NCI-H1417 (cell line): ENCODE measurements at regions not wholly inside any gene's neighbourhood (a gene's known extent, or its start where the extent isn't known, plus 50 kb on each side); places are given as distances from the start of the nearest gene placed in this dataset.
"Not testable (repeated sequence)": the region's sequence is repeated elsewhere in the genome, so short reads cannot be mapped to it uniquely, and the experiment has no call there.

Experiments used
- DNase-seq, 3 experiments: peaks; one replicate each; lab custom pipeline; 2025; lab: John Stamatoyannopoulos, UW

GRCh38 chr5:60077292-60077691 is 183.8 kb upstream of the PDE4D start:
- no peak for DNase-seq

GRCh38 chr5:60076746-60077145 is 183.2 kb upstream of the PDE4D start:
- peak in 1 of 3 experiments; percentile 4 for DNase-seq

GRCh38 chr5:60066502-60066901 is 173.0 kb upstream of the PDE4D start:
- no peak for DNase-seq

GRCh38 chr5:60060389-60060788 is 166.9 kb upstream of the PDE4D start:
- no peak for DNase-seq

GRCh38 chr5:60056191-60056590 is 162.7 kb upstream of the PDE4D start:
- no peak for DNase-seq

- DNase-seq = no peak
Measured at GRCh38 chr5:60055168-60055567, 161.6 kb upstream of the PDE4D start.

GRCh38 chr5:60041996-60042664 is 148.6 kb upstream of the PDE4D start:
- DNase-seq = peak in 2 of 3 experiments; percentile 16 to 41

DNA sequence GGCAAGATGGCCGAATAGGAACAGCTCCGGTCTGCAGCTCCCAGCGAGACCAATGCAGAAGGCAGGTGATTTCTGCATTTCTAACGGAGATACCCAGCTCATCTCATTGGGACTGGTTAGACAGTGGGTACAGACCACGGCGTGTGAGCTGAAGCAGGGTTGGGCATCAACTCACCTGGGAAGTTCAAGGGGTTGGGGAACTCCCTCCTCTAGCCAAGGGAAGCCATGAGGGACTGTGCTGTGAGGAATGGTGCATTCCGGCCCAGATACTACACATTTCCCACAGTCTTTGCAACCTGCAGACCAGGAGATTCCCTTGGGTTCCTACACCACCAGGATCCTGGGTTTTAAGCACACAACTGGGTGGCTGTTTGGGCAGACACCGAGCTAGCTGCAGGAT is 148.0 kb upstream of the PDE4D start:
- DNase-seq = not testable (repeated sequence)

DNA sequence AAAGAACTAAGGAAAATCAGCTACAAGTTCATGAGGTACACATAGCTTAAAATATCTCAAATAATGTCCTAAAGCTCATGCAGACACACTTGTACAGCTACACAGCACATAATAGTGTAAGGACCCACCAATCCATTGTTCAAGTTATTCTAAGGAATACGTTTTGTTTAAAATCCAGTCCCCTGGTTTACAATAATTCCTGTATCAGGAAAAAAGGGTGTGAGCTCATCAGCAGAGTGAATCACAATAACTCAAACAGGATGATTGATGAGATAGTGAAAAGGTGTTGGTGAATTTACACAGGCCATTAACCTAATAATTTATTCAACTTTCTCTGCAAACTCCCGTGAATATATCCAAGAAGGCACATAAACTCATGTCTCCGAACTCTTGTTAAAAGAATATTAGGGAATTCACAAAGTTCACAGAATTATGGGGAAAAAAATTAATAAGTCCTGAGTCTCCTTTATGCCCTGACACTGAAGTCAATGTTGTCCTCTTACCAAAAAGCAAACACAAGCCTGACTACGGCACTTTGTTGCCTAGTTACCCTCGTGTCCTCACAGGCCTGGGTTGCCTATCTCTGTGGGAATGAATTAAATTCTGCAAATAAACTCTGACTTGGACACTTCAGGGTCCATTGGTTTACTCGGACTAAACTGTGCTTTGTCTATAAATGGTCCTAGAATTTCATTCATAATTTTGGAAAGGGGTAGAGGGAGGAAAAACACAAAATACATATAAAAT is 142.8 kb upstream of the PDE4D start:
- peak; percentile 46 to 92 (median 73) for DNase-seq

DNA sequence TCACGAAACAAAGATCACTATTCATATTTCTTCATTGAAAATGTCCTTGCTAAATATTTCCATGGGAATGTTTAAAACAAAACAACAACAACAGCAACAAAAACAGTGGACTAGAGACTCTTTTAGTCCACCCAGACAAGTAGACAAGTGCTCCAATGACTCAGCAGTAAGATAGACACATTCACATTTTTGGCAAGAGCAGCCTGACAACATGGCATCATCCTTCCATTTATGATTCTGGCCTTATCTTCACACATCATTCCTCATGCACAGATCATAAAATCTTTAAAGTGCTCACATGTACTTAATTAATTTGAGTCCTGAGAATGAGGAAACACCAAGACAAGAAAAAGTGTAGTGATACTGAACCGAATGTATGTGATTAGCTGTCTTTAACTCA is 132.6 kb upstream of the PDE4D start:
- no peak for DNase-seq

DNA sequence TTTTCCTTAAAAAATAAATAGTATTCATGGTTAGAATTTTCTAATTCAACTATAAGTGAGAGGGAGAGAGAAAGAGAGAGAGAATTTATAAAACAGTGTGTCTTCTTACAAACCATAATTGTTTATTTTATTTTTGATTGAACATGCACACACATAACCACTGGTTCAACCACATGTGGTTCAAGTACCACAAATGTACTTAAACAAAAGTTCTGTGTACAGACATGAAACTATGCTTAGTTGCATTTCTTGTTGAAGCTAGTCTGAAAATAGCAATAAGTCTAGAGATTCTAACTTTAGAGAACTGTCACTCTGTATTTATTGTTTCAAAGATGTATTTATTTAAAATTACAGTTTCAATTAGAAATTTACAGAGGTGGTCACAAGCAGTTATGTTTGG is 130.6 kb upstream of the PDE4D start:
- no peak for DNase-seq

- no peak for DNase-seq
Measured at GRCh38 chr5:60023255-60023654, 129.7 kb upstream of the PDE4D start.

DNA sequence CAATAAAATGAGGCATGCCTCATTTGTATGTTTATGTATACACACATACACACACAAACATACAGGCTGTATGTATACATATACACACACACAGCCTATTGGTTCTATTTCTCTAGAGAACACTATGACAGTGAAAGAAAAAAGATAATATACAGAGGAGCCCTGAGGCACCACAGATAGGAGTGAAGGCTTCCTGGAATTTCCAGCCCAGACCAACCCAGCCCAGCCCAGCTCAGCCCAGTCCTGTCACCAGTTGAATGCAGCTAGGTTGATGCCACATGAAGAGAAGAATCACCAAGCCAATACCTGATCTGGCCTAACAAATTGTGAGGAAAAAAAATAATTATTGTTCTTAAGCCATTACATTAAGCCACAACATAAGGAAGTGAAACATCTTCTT is 126.9 kb upstream of the PDE4D start:
- DNase-seq = no peak

GRCh38 chr5:60018960-60019359 is 125.4 kb upstream of the PDE4D start:
- DNase-seq = not testable (repeated sequence)

DNA sequence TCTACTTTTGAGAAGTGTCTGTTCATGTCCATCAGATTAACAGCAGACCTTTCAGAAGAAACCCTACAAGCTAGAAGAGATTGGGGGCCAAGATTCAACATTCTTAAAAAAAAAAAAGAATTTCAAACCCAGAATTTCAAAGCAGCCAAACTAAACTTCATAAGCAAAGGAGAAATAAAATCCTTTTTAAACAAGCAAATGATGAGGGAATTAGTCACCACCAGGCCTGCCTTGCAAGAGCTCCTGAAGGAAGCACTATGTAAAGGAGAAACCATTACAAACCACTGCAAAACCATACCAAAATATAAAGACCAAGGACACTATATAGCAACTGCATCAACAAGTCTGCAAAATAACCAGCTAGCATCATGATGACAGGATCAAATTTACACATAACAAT is 124.6 kb upstream of the PDE4D start:
- DNase-seq = no peak

DNA sequence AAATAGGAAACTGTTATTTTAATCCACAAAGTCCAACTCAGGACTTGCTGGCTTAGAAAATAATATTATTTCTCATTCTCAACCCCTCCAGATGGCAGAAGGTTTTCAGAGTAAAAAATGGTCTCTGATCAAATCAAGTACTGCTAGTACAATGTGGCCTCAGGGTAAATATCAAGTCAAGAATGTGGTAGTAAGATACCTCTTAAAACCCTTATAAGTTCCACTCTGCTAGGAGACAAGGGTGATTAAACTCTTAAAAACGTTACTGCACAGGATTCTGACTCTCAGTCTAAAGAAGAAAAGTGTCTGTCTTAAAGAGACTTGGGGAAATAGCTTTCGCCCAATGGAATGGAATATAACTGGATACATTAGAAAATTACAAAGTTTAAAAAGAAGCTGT is 120.8 kb upstream of the PDE4D start:
- no peak for DNase-seq

DNA sequence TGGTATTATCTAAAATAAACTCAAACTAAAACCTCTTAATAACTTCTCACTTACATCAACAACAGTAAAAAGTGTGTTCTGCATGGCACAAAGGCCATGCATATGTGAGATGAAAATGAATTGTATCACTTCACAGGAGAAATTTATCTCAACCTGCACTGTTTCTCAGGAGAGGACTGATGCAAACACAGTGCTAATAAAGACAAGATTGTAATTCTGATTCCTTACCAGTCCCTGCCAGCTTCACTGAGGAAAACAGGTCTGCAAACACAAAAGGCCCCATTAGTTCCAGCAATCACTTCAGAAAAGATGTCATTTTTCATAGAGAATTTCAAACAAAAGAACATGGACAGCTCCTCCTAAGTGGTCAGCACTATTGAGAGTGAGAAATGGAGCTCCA is 117.3 kb upstream of the PDE4D start:
- peak in 2 of 3 experiments; percentile 1 to 26 for DNase-seq

DNA sequence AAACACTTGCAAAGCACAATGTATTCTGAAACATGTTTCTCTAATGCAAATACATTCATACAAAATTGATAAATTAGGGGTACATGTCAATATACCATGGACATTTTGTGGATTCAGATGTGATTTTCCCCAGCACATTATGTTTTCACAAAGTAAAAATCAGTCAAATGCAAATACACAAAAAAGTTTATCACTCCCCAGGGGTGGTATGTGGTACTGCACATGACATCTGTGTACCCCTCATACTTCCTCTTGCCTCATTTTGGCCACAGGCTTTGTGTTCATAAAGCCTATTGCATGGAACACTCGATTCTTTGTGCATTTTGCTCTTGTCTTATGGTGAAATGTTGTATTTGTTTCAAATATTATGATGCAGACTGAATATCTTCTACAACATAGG is 116.8 kb upstream of the PDE4D start:
- DNase-seq = no peak

GRCh38 chr5:60007729-60008128 is 114.2 kb upstream of the PDE4D start:
- DNase-seq = no peak

DNA sequence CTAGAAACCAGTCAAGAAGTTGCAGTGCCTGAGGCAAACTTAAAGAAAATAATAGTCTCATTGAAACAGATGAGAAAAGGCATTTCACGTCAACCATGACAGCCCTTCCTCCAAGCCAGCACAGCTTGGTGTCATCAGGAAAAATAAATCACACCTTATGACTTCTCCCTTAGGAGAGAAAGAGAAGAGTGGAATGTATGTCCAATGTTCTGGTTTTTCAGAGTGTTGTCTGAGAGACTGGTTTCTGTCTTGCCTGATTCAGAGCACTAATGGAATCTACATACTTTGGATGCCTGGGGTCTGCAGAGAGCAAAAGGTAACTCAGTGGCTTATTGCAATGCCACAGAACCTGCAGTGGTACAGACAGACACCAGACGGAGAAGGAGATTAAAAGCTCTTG is 105.5 kb upstream of the PDE4D start:
- no peak for DNase-seq

DNA sequence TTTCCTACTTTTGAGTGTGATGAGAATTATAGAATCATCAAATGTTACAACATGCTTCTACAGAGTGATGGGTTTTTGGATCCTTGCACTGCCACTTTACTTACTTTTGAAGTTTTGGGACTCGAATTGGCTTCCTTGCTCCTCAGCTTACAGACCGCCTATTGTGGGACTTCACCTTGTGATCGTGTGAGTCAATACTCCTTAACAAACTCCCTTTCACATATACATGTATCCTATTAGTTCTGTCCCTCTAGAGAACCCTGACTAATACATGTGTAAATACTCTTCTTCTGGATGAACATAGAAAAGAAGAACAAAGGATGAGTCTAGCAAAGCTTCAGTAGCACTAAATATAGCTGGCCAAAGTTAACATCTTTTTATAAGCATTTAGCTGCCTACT is 98.7 kb upstream of the PDE4D start:
- no peak for DNase-seq

- no peak for DNase-seq
Measured at GRCh38 chr5:59988396-59988795, 94.9 kb upstream of the PDE4D start.

- no peak for DNase-seq
Measured at GRCh38 chr5:59976342-59976741, 82.8 kb upstream of the PDE4D start.

DNA sequence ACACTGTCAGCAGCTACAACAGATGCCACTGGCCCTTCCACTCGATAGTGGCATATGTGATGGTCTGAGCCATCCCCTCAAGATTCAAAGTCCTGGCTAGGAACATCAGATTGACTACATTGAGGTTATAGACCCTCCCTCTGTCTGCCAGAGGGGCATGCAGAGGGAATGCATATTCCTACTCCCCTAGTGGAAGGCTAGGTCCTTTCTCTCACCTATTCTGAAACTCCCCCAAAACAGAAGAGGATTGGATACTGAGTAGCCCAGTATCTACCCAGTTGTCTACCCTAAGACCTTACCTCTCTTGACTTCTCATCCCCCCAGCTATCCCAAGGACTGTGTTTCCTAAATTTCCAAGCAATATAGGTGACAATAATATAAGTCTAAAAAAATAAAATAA is 78.5 kb upstream of the PDE4D start:
- no peak for DNase-seq
